ENCODE measurements at regions not wholly inside any gene's neighbourhood (a gene's known extent, or its start where the extent isn't known, plus 50 kb on each side); places are given as distances from the start of the nearest gene placed in this dataset.
"Not testable (repeated sequence)": the region's sequence is repeated elsewhere in the genome, so short reads cannot be mapped to it uniquely, and the experiment has no call there.

DNA sequence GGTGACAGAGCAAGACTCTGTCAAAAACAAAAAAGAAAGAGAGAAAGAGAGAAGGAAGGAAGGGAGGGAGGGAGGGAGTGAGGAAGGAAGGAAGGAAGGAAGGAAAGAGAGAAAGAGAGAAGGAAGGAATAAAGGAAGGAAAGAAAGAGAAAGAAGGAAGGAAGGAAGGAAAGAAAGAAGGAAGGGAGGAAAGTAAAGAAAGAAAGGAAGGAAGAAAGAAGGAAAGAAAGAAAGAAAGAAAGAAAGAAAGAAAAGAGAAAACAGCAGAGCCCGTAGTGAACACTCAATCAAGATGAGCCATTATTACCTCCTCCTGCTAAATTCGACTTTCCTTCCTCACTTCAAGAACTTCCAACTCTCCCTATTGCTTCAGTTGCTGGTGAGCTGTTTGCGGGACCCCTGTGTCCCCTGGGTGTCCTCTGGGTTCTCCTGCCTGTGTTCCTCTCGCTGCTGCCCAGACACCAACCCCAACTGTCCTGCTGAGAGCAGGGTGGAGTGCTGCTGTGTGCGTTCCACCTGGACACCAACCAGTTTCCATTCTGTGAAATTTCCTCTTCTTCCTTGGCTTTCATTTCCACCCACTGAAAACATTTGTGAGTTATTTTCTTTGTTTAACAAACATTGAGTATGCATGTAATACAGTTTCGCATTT is 266.4 kb downstream of the FAM43A start:
- Mint-ChIP-seq H3K4me3 (no peak overlapping the region), H3K4me1 (ENCODE audit: low read depth) (peaks cover 28% of the 10 kb centered on the region), H3K36me3 (ENCODE audit: low read depth) (no peaks in the 10 kb centered on the region), H3K9me3 (peaks cover 15% of the 10 kb centered on the region), H3K27me3 (peaks cover 9% of the 10 kb centered on the region), H3K27ac (no peak overlapping the region)
- intact Hi-C loops (cut with micrococcal nuclease), result no loop called here

DNA sequence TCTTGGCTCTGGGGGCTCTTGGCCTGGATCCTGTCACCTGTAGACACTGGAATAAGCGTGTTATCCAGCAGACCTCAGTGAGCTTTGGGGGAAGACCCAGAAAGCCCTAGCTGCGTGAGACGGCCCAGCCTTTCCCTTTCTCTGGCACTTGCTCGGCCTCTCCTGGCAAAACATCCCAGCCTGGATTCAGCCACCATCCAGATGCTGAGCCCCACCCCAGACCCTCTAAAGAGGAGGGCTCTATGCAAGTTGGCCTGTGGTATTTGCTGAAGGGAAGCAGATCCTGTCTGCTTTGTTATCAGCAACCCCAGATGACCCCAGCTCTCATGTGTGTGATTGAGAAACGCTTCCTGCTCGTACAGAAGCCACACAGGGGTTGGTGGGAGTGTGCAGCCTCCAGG is 267.2 kb downstream of the FAM43A start:
- Mint-ChIP-seq H3K4me1 (ENCODE audit: low read depth) (peaks cover 28% of the 10 kb centered on the region), H3K27me3 (peaks cover 9% of the 10 kb centered on the region), H3K36me3 (ENCODE audit: low read depth) (no peaks in the 10 kb centered on the region), H3K4me3 (no peak overlapping the region), H3K9me3 (peaks cover 7% of the 10 kb centered on the region), H3K27ac (no peak overlapping the region)
- intact Hi-C loops (cut with micrococcal nuclease), result no loop called here

DNA sequence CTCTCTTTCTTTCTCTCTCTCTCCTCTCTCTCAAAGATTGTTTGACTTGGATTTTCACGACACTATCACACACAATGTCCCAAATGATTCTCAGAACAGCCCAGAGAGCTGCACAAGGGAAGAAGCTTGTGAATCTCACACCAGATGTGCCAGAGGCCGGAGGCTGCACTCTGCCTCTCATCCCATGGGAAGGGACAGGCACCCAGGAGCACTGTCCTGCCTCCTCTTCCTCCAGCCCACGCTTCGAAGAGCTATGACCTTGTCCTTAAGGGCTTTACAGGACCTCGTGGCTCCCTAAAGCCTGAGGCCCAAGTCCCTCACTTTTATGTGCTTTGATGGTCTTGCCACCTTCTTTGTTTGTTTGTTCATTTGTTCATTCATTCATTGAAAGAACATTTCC is 267.6 kb downstream of the FAM43A start:
- intact Hi-C loops (cut with micrococcal nuclease), result no loop called here

DNA sequence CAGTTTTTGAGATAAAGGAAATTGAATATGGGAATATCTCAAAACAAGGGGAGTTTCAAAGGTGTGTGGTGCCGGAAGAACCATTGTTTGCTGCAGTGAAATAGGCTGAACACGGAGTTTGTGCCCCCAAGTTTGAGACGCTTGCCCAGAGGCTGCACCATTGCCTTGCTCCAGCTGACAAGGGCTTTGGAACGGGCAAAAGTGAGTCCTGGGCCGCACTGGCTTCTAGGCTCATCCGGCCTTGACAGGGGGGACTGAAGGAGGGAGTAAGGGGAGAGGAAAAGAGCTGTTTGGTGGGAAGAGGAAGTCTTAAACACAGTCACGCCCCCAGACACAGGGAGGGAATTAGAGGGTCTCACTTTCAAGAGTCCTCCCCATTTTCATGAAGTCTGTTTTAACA is 269.9 kb downstream of the FAM43A start:
- peaks cover 28% of the 10 kb centered on the region for H3K4me1 Mint-ChIP-seq (ENCODE audit: low read depth)
- no peaks in the 10 kb centered on the region for H3K9me3 Mint-ChIP-seq
- no peaks in the 10 kb centered on the region for H3K36me3 Mint-ChIP-seq (ENCODE audit: low read depth)
- H3K4me3 Mint-ChIP-seq, result no peak overlapping the region
- H3K27me3 Mint-ChIP-seq, result peaks cover 9% of the 10 kb centered on the region
- intact Hi-C loops (cut with micrococcal nuclease), result no loop called here
- H3K27ac Mint-ChIP-seq, result no peak overlapping the region

More for the DNA sequence above, 267.6 kb downstream of the FAM43A start:
- Mint-ChIP-seq H3K27me3 (peaks cover 9% of the 10 kb centered on the region), H3K36me3 (ENCODE audit: low read depth) (no peaks in the 10 kb centered on the region), H3K4me1 (ENCODE audit: low read depth) (peaks cover 28% of the 10 kb centered on the region), H3K4me3 (no peak overlapping the region), H3K9me3 (peaks cover 3% of the 10 kb centered on the region), H3K27ac (no peak overlapping the region)

DNA sequence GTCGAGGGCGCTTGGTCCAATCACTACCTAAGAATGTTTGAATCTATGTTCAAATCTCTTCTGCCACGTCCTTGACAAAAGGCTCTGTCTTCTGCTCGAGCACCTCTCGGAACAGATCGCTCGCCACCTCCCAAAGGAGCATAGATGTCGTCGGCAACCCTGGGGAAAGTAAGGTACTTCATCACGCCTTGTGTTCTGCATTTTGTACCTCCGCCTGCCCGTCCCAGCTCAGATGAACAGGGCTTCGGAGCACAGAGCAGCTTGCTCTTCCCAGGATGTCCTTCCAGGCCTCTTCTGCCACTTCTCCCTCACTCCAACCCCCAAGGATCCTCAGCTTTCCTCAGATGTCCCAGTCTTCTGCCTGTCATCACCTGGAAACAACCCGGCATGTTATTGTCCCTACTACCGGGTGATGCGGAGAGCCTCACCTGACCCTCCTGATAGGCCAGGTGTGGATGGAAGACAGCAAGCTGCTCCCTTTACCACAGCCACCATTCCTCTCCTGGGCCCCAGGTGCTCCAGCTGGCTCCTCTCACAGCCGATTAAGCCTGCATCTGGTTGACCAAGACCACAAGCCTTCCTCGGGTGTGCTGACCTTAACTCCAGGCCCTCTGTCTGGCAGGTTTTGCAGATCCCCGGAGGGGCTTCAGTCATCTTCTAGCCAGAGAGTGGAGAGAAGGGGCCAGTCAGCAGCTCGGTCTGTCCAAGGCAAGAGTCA is 270.5 kb downstream of the FAM43A start:
- intact Hi-C loops (cut with micrococcal nuclease), result no loop called here
- Mint-ChIP-seq H3K9me3 (no peaks in the 10 kb centered on the region), H3K36me3 (ENCODE audit: low read depth) (no peaks in the 10 kb centered on the region), H3K4me3 (no peak overlapping the region), H3K27me3 (peaks cover 9% of the 10 kb centered on the region), H3K4me1 (ENCODE audit: low read depth) (peaks cover 28% of the 10 kb centered on the region), H3K27ac (no peak overlapping the region)

DNA sequence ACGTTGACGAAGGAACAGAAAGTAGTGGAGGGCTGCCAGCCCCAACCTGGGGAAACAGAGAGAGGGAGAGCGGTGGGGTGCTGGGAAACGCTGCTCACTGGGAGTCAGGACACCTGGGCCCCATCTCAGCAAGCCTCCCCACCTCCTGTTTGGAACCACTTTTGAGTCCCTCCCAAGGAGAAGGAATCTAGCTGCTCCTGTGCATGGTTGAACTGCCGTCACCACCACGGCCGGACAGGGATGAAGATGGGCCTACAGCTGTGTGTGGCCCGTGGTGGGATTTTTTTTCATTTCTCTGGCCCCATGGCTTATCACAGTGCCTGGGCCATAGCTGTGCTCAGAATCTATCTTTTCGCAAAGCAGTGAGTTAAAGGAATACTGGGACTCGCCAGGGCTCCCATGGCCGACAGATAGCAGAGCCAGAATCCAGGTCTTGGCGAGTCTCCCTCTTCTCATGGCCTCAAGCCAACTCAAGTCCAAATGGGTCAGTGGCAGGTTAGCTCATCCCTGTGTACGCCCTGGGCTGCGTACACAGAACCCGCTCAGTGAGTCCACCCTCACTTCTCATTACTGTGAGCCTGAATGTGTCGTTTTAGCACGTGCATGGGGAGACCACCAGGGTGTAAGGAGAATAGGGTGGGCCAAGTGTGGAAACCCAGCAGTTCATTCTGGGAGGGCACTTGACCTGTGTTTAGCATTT is 271.2 kb downstream of the FAM43A start:
- Mint-ChIP-seq H3K4me1 (ENCODE audit: low read depth) (peaks cover 24% of the 10 kb centered on the region), H3K4me3 (no peak overlapping the region), H3K27me3 (peaks cover 9% of the 10 kb centered on the region), H3K36me3 (ENCODE audit: low read depth) (no peaks in the 10 kb centered on the region), H3K9me3 (no peaks in the 10 kb centered on the region), H3K27ac (no peak overlapping the region)
- intact Hi-C loops (cut with micrococcal nuclease), result no loop called here

DNA sequence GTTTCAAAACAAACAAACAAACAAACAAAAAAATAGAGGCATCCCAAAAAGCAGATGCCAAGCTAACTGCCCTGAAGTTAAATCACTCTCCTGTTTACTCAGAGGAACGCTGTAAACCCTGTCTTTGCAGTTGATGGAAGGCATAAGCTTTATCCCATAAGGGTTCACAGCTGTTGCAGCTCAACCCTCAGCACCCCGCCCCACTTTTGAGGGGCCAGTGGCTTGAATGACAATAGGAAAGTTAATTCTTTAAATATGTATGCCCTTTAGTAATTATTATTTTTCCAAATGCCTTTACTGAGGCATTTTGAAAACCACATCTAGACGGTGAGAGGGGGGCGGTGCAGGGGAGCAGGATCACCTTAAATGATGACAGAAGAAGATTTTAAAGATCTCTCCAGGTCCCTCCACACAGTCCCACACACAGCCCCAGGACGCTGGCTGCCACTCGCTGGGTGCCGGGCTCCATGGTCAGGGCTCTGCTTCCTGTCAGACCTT is 272.1 kb downstream of the FAM43A start:
- Mint-ChIP-seq H3K27me3 (peaks cover 9% of the 10 kb centered on the region), H3K27ac (no peak overlapping the region), H3K9me3 (no peaks in the 10 kb centered on the region), H3K4me1 (ENCODE audit: low read depth) (peaks cover 15% of the 10 kb centered on the region), H3K36me3 (ENCODE audit: low read depth) (no peaks in the 10 kb centered on the region), H3K4me3 (no peak overlapping the region)
- intact Hi-C loops (cut with micrococcal nuclease), result no loop called here

DNA sequence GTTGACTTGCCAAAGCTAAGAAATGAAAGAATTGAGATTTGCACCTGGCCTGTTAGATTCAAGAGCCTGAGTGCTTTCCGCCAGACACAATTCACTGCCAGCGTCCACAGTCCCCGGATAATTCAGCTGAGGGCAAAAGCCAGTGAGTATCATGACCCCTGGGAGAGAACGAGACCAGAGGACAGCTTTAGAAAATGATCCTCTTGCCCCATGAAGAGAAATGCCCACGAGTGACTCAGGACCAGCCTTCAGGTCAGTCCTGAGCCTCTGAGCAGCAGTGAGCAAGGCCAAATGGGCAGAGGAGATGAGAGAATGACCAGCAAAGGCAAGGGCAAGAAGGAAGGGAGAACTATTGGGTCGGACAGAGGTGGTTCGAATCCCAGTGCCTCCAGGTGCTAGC is 273.5 kb downstream of the FAM43A start:
- Mint-ChIP-seq H3K4me1 (ENCODE audit: low read depth) (peaks cover under 1% of the 10 kb centered on the region), H3K9me3 (no peaks in the 10 kb centered on the region), H3K27ac (no peak overlapping the region), H3K36me3 (ENCODE audit: low read depth) (no peaks in the 10 kb centered on the region), H3K27me3 (peaks cover 2% of the 10 kb centered on the region), H3K4me3 (no peak overlapping the region)
- intact Hi-C loops (cut with micrococcal nuclease), result no loop called here

DNA sequence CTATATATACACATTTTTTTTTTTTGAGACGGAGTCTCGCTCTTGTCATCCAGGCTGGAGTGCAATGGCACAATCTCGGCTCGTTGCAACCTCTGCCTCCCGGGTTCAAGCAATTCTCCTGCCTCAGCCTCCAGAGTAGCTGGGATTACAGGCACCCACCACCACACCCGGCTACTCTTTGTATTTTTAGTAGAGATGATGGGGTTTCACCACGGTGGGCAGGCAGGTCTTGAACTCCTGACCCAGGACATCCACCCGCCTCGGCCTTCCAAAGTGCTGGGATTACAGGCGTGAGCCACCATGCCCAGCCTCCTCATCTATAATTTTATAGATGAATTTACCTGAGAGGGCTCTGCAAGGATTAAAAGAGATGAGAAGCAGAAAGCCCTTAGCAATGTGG is 274.0 kb downstream of the FAM43A start:
- H3K4me3 Mint-ChIP-seq; H3K27ac Mint-ChIP-seq; H3K9me3 Mint-ChIP-seq; H3K27me3 Mint-ChIP-seq; H3K36me3 Mint-ChIP-seq (ENCODE audit: low read depth); H3K4me1 Mint-ChIP-seq (ENCODE audit: low read depth); intact Hi-C loops (cut with micrococcal nuclease): not testable (repeated sequence)

DNA sequence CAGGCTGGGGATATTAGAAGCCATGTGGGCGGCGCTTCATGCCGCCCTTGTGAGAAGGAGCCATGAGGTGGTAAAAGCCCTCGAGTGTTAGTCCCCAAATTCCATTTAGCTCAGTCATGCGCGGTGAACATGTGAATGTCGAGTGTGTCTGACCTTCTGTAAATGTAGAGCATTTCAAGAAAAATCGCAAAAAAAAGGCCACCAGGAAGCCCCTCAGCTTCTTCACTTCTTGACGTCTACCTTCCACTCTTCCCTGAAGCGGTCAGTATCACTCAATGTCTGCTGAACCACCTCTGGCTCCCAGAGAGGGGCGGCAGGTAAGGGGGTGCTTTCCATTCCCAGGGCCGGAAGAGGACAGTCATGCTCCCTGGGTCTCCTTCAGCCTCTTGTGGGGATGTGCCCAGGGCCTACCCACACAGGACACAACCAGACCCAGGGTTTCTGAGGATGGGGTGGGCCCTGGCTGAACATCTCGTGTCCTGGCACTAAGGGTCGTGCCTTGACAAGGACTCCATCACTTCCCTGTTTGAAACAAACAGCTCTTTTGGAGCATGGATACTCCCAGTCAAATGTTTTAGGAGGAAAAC is 274.9 kb downstream of the FAM43A start:
- Mint-ChIP-seq H3K27me3 (peaks cover 1% of the 10 kb centered on the region), H3K4me3 (no peak overlapping the region), H3K36me3 (ENCODE audit: low read depth) (no peaks in the 10 kb centered on the region), H3K27ac (no peak overlapping the region), H3K9me3 (no peaks in the 10 kb centered on the region), H3K4me1 (ENCODE audit: low read depth) (no peaks in the 10 kb centered on the region)
- intact Hi-C loops (cut with micrococcal nuclease), result no loop called here

DNA sequence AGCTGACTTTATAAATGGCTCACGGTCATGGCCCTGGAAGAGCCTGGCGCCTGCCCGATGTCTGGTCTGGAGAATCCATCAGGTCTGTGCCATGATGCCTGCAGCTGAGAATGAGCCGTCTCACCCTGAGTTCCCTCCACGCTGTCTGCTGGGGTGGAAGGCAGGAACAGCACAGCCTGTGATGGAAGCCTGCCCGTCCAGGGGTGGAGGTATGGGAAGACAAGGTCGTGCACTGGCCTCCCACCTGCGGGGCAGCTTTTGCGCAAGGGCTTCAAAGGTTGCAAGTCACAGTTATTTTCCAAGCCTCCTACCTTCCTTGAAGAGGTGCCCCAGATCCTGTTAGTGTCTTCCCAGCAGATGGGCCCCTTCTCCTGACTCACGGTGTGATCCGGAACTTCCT is 275.5 kb downstream of the FAM43A start:
- no peak overlapping the region for H3K27ac Mint-ChIP-seq
- H3K4me1 Mint-ChIP-seq (ENCODE audit: low read depth), result no peaks in the 10 kb centered on the region
- H3K36me3 Mint-ChIP-seq (ENCODE audit: low read depth), result no peaks in the 10 kb centered on the region
- no peak overlapping the region for H3K4me3 Mint-ChIP-seq
- no peaks in the 10 kb centered on the region for H3K27me3 Mint-ChIP-seq
- H3K9me3 Mint-ChIP-seq, result no peaks in the 10 kb centered on the region
- intact Hi-C loops (cut with micrococcal nuclease), result no loop called here

DNA sequence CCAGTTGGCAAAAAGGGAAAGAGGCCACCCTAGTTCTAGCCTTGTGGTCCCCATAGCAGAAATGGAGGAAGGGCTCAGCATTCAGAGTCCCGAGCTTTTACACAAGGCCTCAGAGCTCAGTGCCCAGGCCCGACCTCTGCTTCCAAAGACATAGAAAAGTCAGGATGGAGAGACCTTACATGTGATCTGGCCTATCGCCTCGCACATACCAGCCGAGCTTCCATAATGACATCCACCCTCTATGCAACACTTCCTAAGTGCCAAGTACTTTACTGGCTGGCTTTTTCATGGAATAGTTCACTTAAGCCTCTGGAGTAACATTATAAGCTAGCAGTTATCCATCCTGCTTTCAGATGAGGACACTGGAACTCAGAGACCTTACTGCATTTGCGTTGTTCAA is 275.9 kb downstream of the FAM43A start:
- intact Hi-C loops (cut with micrococcal nuclease), result no loop called here
- Mint-ChIP-seq H3K9me3 (no peaks in the 10 kb centered on the region), H3K4me1 (ENCODE audit: low read depth) (no peaks in the 10 kb centered on the region)

DNA sequence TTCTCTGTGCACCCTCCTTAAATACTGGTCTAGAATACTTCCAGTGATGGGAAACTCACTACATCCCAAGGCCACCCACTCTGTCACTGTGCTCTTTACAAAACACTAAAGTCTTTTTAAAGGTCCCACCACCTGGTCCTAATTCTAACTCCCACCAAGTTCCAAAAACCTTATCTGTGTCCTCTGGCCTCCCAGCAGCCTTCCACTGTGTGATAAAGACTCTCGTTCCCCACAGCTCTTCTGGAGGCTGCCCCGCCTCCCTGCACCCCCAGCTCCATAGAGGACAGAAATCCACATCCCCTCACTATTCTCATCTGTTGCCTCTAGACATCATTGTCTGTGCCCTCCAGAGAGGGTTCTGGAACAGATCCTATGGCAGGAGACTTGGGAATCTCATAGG is 276.4 kb downstream of the FAM43A start:
- H3K27ac Mint-ChIP-seq, result no peak overlapping the region
- H3K4me1 Mint-ChIP-seq (ENCODE audit: low read depth), result peaks cover 2% of the 10 kb centered on the region
- intact Hi-C loops (cut with micrococcal nuclease), result no loop called here
- peaks cover 4% of the 10 kb centered on the region for H3K27me3 Mint-ChIP-seq
- no peak overlapping the region for H3K4me3 Mint-ChIP-seq
- no peaks in the 10 kb centered on the region for H3K9me3 Mint-ChIP-seq
- H3K36me3 Mint-ChIP-seq (ENCODE audit: low read depth), result no peaks in the 10 kb centered on the region

More for the DNA sequence above, 275.9 kb downstream of the FAM43A start:
- Mint-ChIP-seq H3K27me3 (no peaks in the 10 kb centered on the region), H3K4me3 (no peak overlapping the region), H3K36me3 (ENCODE audit: low read depth) (no peaks in the 10 kb centered on the region), H3K27ac (no peak overlapping the region)

DNA sequence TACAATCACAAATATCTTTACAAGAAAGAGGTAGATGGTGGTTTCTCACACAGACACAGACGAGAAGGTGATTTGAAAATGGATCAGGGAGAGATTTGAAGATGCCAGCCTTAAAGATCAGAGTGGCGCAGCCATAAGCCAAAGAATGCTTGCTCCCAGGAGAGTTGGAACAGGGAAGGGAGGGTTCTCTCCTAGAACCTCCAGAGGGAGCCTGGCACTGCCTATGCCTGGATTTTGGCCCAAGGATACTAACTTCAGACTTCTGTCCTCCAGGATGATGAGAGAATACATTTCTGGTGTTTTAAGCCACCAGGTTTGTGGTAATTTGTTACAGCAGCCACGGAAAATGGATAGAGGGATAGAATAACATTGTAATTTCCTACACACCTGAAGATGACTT is 279.1 kb downstream of the FAM43A start:
- Mint-ChIP-seq H3K4me3 (no peak overlapping the region), H3K27ac (no peak overlapping the region), H3K9me3 (no peaks in the 10 kb centered on the region), H3K4me1 (ENCODE audit: low read depth) (peaks cover 9% of the 10 kb centered on the region), H3K27me3 (peaks cover 11% of the 10 kb centered on the region), H3K36me3 (ENCODE audit: low read depth) (no peaks in the 10 kb centered on the region)
- intact Hi-C loops (cut with micrococcal nuclease), result no loop called here
